Neutrophil (primary cell): ENCODE measurements at regions not wholly inside any gene's neighbourhood (a gene's known extent, or its start where the extent isn't known, plus 50 kb on each side); places are given as distances from the start of the nearest gene placed in this dataset.
A peak's percentile ranks its signal among the peaks of the same experiment; 100 is the strongest.

Experiments
- H3K27ac ChIP-seq: fragments of 200-600 bp; sonication (generic); 2 replicates; pipeline ENCODE4 v1.5.1; 2016; ENCODE audit warnings: mild to moderate bottlenecking, moderate library complexity
- H3K27me3 ChIP-seq: fragments of 200-600 bp; sonication (generic); 2 replicates; pipeline ENCODE4 v1.6.0; 2016; ENCODE audit warnings: mild to moderate bottlenecking
- H3K36me3 ChIP-seq: fragments of 200-600 bp; sonication (generic); 2 replicates; pipeline ENCODE4 v1.5.1; 2017
- H3K4me1 ChIP-seq, 2 experiments: fragments of 200-600 bp in 1 of 2; sonication (generic) in 1 of 2; 1 replicate in 1 of 2; 2 replicates in 1 of 2; pipeline versions ENCODE4 v1.5.1 to v1.6.1; 2013 to 2016; ENCODE audit warnings: low read depth in 1 of 2, low read length in 1 of 2, mild to moderate bottlenecking in 1 of 2, moderate library complexity in 1 of 2; ENCODE audit not compliant: control insufficient read depth in 1 of 2, insufficient read depth in 1 of 2
- H3K4me3 ChIP-seq, 2 experiments: fragments of 200-600 bp in 1 of 2; sonication (generic) in 1 of 2; 1 replicate in 1 of 2; 2 replicates in 1 of 2; pipeline ENCODE4 v1.5.1; 2013 to 2016; ENCODE audit warnings: low read depth in 1 of 2, low read length in 1 of 2, mild to moderate bottlenecking in 1 of 2, moderate library complexity in 1 of 2
- H3K9me3 ChIP-seq: fragments of 200-600 bp; sonication (generic); 2 replicates; pipeline ENCODE4 v1.5.1; 2016
- TF ChIP-seq, protein P1 (sequence below): fragments of 200-600 bp; sonication (generic); IDR thresholded peaks from 2 replicates; pipeline ENCODE4 v1.5.1; 2016; ENCODE audit warnings: antibody characterized with exemption

DNA sequence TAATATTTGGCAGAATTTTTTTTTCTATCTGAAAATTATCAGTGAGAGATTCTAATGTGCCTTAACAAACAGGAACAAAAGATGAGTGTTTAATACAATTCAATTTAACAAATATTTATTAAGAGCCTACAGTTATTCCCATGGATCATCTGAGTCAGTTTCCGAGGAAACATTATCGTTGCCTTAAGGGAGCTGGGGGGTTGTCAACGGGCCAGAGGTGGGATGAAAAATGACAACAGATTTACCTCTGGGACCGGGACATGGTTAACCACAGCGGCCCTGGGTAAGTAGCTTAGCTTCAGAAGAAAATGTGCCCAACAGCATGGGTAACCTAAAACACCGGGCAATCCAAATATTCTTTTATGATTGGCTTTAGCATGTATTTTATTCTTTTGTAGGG, 113.6 kb downstream of the DAD1 start:
- Histone ChIP-seq H3K4me1 (peaks cover 2 to 11% of the 10 kb centered on the region in 2 experiments), H3K27me3 (no peaks in the 10 kb centered on the region), H3K4me3 (no peak overlapping the region), H3K27ac (no peak overlapping the region), H3K9me3 (no peaks in the 10 kb centered on the region), H3K36me3 (no peaks in the 10 kb centered on the region)
- TF ChIP-seq, protein P1, sequence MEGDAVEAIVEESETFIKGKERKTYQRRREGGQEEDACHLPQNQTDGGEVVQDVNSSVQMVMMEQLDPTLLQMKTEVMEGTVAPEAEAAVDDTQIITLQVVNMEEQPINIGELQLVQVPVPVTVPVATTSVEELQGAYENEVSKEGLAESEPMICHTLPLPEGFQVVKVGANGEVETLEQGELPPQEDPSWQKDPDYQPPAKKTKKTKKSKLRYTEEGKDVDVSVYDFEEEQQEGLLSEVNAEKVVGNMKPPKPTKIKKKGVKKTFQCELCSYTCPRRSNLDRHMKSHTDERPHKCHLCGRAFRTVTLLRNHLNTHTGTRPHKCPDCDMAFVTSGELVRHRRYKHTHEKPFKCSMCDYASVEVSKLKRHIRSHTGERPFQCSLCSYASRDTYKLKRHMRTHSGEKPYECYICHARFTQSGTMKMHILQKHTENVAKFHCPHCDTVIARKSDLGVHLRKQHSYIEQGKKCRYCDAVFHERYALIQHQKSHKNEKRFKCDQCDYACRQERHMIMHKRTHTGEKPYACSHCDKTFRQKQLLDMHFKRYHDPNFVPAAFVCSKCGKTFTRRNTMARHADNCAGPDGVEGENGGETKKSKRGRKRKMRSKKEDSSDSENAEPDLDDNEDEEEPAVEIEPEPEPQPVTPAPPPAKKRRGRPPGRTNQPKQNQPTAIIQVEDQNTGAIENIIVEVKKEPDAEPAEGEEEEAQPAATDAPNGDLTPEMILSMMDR, result no peak

DNA sequence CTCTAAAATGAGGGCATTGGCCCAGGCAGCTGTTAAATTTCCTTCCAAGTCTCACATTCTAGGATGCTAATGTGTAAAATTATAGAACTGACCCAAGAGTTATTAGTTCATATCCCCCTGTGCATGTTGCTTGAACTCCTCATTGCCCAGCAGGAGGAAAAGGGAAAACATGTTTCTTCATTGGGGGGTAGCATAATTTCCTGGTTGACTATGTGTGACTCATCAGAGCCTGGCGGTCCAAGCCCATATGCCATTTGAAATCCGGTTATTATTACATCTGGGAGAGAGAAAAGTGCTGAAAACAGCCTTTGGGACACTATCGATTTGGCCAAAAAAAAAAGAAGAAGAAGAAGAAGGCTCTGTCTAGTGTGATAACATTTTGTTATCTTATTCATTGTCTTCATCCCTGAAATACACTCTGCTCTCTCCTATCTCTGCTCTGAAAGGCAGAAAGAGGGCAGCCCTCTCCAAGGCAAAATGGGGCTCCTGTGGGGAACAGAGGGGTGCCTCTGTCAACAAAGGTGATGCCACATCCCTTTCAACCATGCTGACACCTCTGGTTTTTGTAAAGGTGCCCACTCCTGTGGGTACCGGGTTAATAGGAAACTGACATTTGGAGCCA, 114.2 kb downstream of the DAD1 start:
- no peak overlapping the region for H3K4me3 ChIP-seq
- TF ChIP-seq, protein P1, result no peak

GRCh38 chr14:22472935-22473854, 115.8 kb downstream of the DAD1 start:
- Histone ChIP-seq H3K36me3 (no peaks in the 10 kb centered on the region), H3K27me3 (no peaks in the 10 kb centered on the region), H3K27ac (no peak overlapping the region), H3K4me1 (peaks cover 2 to 11% of the 10 kb centered on the region in 2 experiments), H3K4me3 (no peak overlapping the region), H3K9me3 (no peaks in the 10 kb centered on the region)
- TF ChIP-seq, protein P1, result peak; percentile 65

More for the DNA sequence above, 114.2 kb downstream of the DAD1 start:
- Histone ChIP-seq H3K4me1 (peaks cover 2 to 11% of the 10 kb centered on the region in 2 experiments), H3K36me3 (no peaks in the 10 kb centered on the region), H3K27me3 (no peaks in the 10 kb centered on the region), H3K27ac (no peak overlapping the region), H3K9me3 (no peaks in the 10 kb centered on the region)

DNA sequence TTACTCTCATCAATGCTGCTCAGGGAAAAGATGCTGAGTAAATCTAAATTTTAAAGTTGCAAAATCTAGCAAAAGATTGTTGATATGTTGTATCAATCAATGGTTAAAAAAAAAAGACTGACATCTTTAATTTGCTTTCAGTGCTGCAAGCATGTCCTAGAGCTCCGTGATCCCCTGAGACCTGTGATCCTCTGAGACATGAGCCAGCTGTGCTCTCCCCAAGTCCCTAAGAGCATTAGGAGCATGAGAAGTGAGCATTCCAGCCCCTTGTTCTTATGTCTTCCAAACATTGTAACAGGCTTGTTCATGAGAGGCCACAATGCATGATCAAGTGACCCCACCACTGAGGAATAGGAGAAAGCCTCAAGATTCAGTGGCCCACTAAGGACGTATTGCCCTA, 116.6 kb downstream of the DAD1 start:
- no peak overlapping the region for H3K4me3 ChIP-seq
- TF ChIP-seq, protein P1, result no peak
- H3K27me3 ChIP-seq, result no peaks in the 10 kb centered on the region
- no peaks in the 10 kb centered on the region for H3K36me3 ChIP-seq
- no peaks in the 10 kb centered on the region for H3K9me3 ChIP-seq
- no peak overlapping the region for H3K27ac ChIP-seq
- peaks cover 2 to 11% of the 10 kb centered on the region in 2 experiments for H3K4me1 ChIP-seq

DNA sequence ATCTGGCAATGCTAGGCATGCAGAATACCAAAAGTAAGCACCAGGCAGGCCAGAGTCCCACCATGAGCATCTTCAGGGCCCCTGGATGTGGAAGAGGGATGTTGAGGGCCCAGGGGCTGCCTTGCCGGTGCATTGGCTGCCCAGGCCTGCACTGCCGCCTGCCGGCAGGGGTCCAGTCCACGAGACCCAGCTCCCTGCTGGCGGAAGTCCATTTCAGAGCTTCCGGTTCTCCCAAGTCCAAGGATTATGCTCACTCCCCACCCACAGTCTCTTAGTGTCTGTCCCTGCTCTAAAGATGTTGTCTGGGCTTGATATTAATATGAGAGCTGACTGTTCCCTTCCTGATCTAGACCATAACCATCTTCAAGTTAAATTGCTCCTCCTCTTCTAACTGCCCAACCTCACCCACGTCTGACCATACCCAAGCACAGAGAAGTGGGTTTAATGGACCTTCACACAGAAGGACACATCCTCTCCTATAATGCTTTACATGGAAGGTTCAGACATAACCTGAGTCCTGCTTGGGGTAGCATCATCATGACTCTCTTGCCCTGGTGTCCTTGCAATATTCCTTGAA, 117.4 kb downstream of the DAD1 start:
- TF ChIP-seq, protein P1, result no peak
- no peaks in the 10 kb centered on the region for H3K27me3 ChIP-seq
- peaks cover 2 to 11% of the 10 kb centered on the region in 2 experiments for H3K4me1 ChIP-seq
- no peaks in the 10 kb centered on the region for H3K9me3 ChIP-seq
- no peak overlapping the region for H3K27ac ChIP-seq
- no peak overlapping the region for H3K4me3 ChIP-seq
- no peaks in the 10 kb centered on the region for H3K36me3 ChIP-seq
